A549 (cell line): ENCODE measurements at regions not wholly inside any gene's neighbourhood (a gene's known extent, or its start where the extent isn't known, plus 50 kb on each side); places are given as distances from the start of the nearest gene placed in this dataset.

Experiments used
- CBX8 ChIP-seq: fragments of 200-600 bp; sonication (generic); IDR thresholded peaks from 2 replicates; pipeline ENCODE4 v1.6.1; 2016
- HMGXB4 ChIP-seq: fragments of 250-450 bp; sonication (Bioruptor Pico); IDR thresholded peaks from 2 replicates; pipeline ENCODE4 v1.5.0; 2021; ENCODE audit warnings: mild to moderate bottlenecking, moderate library complexity, borderline replicate concordance
- JUN ChIP-seq, 2 experiments: fragments of >200 bp; sonication (Bioruptor Twin); formaldehyde crosslinking; IDR thresholded peaks; 2 replicates in 1 of 2; 3 replicates in 1 of 2; pipeline ENCODE4 v1.6.1; 2016 to 2017
- RCOR1 ChIP-seq: fragments of 150-350 bp; IDR thresholded peaks from 2 replicates; pipeline ENCODE4 v1.6.1; 2014; ENCODE audit warnings: antibody characterized with exemption, low read length, low read depth
- TF ChIP-seq, protein P1 (sequence below): fragments of >200 bp; sonication (Bioruptor Twin); formaldehyde crosslinking; IDR thresholded peaks from 3 replicates; pipeline ENCODE4 v1.5.1; 2016
- TF ChIP-seq, protein P2 (sequence below): IDR thresholded peaks from 2 replicates; pipeline ENCODE4 v1.6.1; 2012

GRCh38 chr2:198757069-198757468 is 700.7 kb downstream of the SATB2 start:
- TF ChIP-seq HMGXB4 (CRISPR knock-in tag) (no peak), JUN (IDR thresholded peaks at IDR 0.05) (no peak), CBX8 (no peak), RCOR1 (no peak)
- TF ChIP-seq, protein P1, sequence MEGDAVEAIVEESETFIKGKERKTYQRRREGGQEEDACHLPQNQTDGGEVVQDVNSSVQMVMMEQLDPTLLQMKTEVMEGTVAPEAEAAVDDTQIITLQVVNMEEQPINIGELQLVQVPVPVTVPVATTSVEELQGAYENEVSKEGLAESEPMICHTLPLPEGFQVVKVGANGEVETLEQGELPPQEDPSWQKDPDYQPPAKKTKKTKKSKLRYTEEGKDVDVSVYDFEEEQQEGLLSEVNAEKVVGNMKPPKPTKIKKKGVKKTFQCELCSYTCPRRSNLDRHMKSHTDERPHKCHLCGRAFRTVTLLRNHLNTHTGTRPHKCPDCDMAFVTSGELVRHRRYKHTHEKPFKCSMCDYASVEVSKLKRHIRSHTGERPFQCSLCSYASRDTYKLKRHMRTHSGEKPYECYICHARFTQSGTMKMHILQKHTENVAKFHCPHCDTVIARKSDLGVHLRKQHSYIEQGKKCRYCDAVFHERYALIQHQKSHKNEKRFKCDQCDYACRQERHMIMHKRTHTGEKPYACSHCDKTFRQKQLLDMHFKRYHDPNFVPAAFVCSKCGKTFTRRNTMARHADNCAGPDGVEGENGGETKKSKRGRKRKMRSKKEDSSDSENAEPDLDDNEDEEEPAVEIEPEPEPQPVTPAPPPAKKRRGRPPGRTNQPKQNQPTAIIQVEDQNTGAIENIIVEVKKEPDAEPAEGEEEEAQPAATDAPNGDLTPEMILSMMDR: no peak
- TF ChIP-seq, protein P2, sequence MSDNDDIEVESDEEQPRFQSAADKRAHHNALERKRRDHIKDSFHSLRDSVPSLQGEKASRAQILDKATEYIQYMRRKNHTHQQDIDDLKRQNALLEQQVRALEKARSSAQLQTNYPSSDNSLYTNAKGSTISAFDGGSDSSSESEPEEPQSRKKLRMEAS: no peak
